IPS DF 6.9 (cell line): ENCODE measurements at regions not wholly inside any gene's neighbourhood (a gene's known extent, or its start where the extent isn't known, plus 50 kb on each side); places are given as distances from the start of the nearest gene placed in this dataset.
"Not testable (repeated sequence)": the region's sequence is repeated elsewhere in the genome, so short reads cannot be mapped to it uniquely, and the experiment has no call there.

Experiments used
- DNase-seq: peaks from one replicate; pipeline ENCODE4 v3.0.0-alpha.2; 2013; ENCODE audit warnings: low read depth, low spot score
- H3K27ac ChIP-seq: one replicate; pipeline ENCODE4 v1.5.1; 2013; ENCODE audit warnings: low read length, control low read depth
- H3K27me3 ChIP-seq: 2 replicates; pipeline ENCODE4 v1.6.1; 2013; ENCODE audit warnings: mild to moderate bottlenecking, low read length; ENCODE audit not compliant: control insufficient read depth, insufficient read depth
- H3K36me3 ChIP-seq: 2 replicates; pipeline ENCODE4 v1.6.1; 2013; ENCODE audit warnings: low read length; ENCODE audit not compliant: control insufficient read depth, insufficient read depth
- H3K4me1 ChIP-seq: 2 replicates; pipeline ENCODE4 v1.6.1; 2013; ENCODE audit warnings: low read length; ENCODE audit not compliant: control insufficient read depth, insufficient read depth
- H3K4me3 ChIP-seq: 2 replicates; pipeline ENCODE4 v1.5.1; 2013; ENCODE audit warnings: mild to moderate bottlenecking, low read length
- H3K9me3 ChIP-seq: 2 replicates; pipeline ENCODE4 v1.6.1; 2013; ENCODE audit warnings: low read length, inconsistent platforms; ENCODE audit not compliant: control insufficient read depth, insufficient read depth
- WGBS: extraction: QIAGEN DNeasy Blood & Tissue Kit; methylation state at CpG from one replicate; pipeline ENCODE4 v1.1.7; 2013; ENCODE audit warnings: mixed read lengths, missing lambda C conversion rate; ENCODE audit not compliant: insufficient read length, insufficient coverage; 5-methylcytosine and 5-hydroxymethylcytosine counted together

GRCh38 chr2:147438882-147439281 is 405.9 kb upstream of the ACVR2A start:
- H3K4me3 ChIP-seq = no peak overlapping the region
- no peak for DNase-seq
- no CpG with 5 or more reads among the region's 8 CpGs for WGBS
- H3K27me3 ChIP-seq = no peaks in the 10 kb centered on the region
- H3K9me3 ChIP-seq = no peaks in the 10 kb centered on the region; the same call in 1 of the 2 replicates
- no peaks in the 10 kb centered on the region for H3K4me1 ChIP-seq
- H3K27ac ChIP-seq = no peak overlapping the region
- no peaks in the 10 kb centered on the region for H3K36me3 ChIP-seq

- H3K27ac ChIP-seq = no peak overlapping the region
- H3K36me3 ChIP-seq = no peaks in the 10 kb centered on the region
- H3K9me3 ChIP-seq = no peaks in the 10 kb centered on the region; the same call in 1 of the 2 replicates
- WGBS = no CpG with 5 or more reads among the region's 2 CpGs
- H3K4me1 ChIP-seq = no peaks in the 10 kb centered on the region
- H3K4me3 ChIP-seq = no peak overlapping the region
- no peaks in the 10 kb centered on the region for H3K27me3 ChIP-seq
- DNase-seq = no peak
Observed at GRCh38 chr2:147433822-147434221, 411.0 kb upstream of the ACVR2A start.

- Histone ChIP-seq H3K27me3 (no peaks in the 10 kb centered on the region), H3K4me1 (no peaks in the 10 kb centered on the region), H3K9me3 (no peaks in the 10 kb centered on the region; the same call in 1 of the 2 replicates), H3K27ac (no peak overlapping the region), H3K4me3 (no peak overlapping the region), H3K36me3 (no peaks in the 10 kb centered on the region)
- DNase-seq = no peak
- no CpG with 5 or more reads among the region's 3 CpGs for WGBS
Observed at GRCh38 chr2:147430408-147430807, 414.4 kb upstream of the ACVR2A start.

GRCh38 chr2:147428120-147428747 is 416.6 kb upstream of the ACVR2A start:
- H3K36me3 ChIP-seq = no peaks in the 10 kb centered on the region
- no peak overlapping the region for H3K4me3 ChIP-seq
- no peak for DNase-seq
- WGBS = no CpG with 5 or more reads among the region's 2 CpGs
- H3K27ac ChIP-seq = no peak overlapping the region
- no peaks in the 10 kb centered on the region for H3K9me3 ChIP-seq
- no peaks in the 10 kb centered on the region for H3K27me3 ChIP-seq
- no peaks in the 10 kb centered on the region for H3K4me1 ChIP-seq

GRCh38 chr2:147425437-147426029 is 419.3 kb upstream of the ACVR2A start:
- DNase-seq = no peak
- Histone ChIP-seq H3K9me3 (no peaks in the 10 kb centered on the region), H3K27me3 (no peaks in the 10 kb centered on the region), H3K4me1 (no peaks in the 10 kb centered on the region), H3K4me3 (no peak overlapping the region), H3K27ac (no peak overlapping the region), H3K36me3 (no peaks in the 10 kb centered on the region)
- no CpG with 5 or more reads among the region's 3 CpGs for WGBS

GRCh38 chr2:147424766-147425165 is 420.1 kb upstream of the ACVR2A start:
- H3K9me3 ChIP-seq = no peaks in the 10 kb centered on the region
- H3K27me3 ChIP-seq = no peaks in the 10 kb centered on the region
- H3K36me3 ChIP-seq = no peaks in the 10 kb centered on the region
- no peak for DNase-seq
- WGBS = no CpG with 5 or more reads among the region's 1 CpG
- H3K4me3 ChIP-seq = no peak overlapping the region
- H3K27ac ChIP-seq = no peak overlapping the region
- H3K4me1 ChIP-seq = no peaks in the 10 kb centered on the region

DNA sequence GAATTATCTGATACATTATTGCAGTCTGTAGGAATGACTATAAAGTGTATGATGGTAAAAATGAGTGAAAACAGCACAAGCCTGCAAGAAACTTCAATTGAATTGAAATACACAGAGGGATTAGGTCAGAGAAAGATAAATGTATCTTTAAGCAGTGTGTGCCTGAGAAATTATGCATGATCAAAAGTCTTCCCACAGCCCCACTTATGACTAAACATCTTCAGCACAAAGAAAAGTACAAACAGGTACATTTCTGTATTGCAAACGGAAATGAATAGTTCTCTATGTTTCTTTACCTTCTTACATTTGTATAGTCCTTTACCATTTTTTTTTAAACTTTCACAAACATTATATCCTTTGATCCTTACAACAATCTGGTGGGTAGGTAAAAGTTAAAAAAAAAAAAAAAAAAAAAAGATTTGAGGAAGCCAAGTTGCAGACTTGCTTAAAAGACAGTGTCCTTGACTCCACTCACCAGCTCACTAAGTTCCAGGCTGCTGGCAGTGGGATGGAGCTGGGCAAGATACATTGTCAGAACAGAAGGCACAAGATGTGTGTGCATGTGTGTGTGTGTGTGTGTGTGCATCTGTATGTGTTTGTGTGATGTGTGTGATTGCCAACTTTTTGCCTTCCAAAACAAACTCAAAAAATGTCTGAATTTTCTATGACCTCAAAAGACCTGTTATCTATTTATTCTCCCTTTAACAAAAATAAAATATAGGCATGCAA is 423.7 kb upstream of the ACVR2A start:
- Histone ChIP-seq H3K9me3 (no peaks in the 10 kb centered on the region), H3K4me1 (no peaks in the 10 kb centered on the region), H3K27me3 (no peaks in the 10 kb centered on the region), H3K36me3 (no peaks in the 10 kb centered on the region), H3K27ac (no peak overlapping the region), H3K4me3 (no peak overlapping the region)
- DNase-seq = no peak
- no CpG with 5 or more reads among the region's 1 CpG for WGBS

DNA sequence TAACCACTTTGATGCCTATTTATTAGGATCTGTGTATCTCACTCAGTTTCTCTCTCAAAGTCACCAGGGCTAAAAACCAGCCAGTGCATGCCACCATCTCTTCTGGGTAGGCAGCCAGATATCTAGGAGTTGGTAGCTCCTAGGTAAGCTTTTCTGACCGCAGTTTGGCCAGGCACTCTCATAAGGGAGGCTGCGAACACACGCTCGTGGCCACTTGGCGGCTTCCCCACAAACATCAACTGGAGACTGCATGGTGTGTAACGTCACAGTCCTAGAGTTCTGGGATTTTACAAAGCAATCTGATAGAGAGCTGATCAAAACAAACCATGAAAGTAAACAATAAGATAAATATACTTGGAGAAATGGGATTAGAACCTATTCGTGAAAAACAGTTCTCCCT is 424.3 kb upstream of the ACVR2A start:
- H3K9me3 ChIP-seq = no peaks in the 10 kb centered on the region
- H3K27ac ChIP-seq = no peak overlapping the region
- WGBS = no CpG with 5 or more reads among the region's 7 CpGs

DNA sequence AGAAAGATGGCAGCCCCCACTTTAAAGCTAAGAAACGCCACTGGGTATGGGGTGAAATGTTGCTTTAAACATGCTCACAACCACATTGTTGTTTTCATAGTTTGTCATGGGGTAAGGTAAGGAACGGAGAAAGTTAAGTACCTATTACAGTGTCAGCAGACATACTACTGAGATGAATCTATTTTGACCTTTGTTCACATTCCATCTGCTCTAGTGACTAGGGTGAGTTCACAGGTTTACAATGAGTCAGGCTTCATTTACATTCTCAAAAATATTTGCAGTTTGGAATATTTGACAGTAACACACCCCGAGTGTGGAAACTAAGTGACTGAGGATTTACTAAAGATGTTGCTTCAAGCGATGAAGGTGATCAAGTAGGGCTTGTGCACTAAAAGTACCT is 428.7 kb upstream of the ACVR2A start:
- H3K27me3 ChIP-seq = no peaks in the 10 kb centered on the region
- no peaks in the 10 kb centered on the region for H3K9me3 ChIP-seq
- no peak overlapping the region for H3K27ac ChIP-seq
- H3K4me1 ChIP-seq = no peaks in the 10 kb centered on the region
- no peak overlapping the region for H3K4me3 ChIP-seq
- no peak for DNase-seq
- no CpG with 5 or more reads among the region's 4 CpGs for WGBS
- no peaks in the 10 kb centered on the region for H3K36me3 ChIP-seq

More for the DNA sequence above, 424.3 kb upstream of the ACVR2A start:
- DNase-seq = peak; percentile 2
- Histone ChIP-seq H3K4me3 (no peak overlapping the region), H3K4me1 (no peaks in the 10 kb centered on the region), H3K27me3 (no peaks in the 10 kb centered on the region), H3K36me3 (no peaks in the 10 kb centered on the region)

- WGBS = no CpG with 5 or more reads among the region's 1 CpG
Observed at GRCh38 chr2:147414656-147415055, 430.2 kb upstream of the ACVR2A start.

More at GRCh38 chr2:147414656-147415055, 430.2 kb upstream of the ACVR2A start:
- not testable (repeated sequence) for H3K9me3 ChIP-seq, H3K27ac ChIP-seq, H3K4me1 ChIP-seq, H3K4me3 ChIP-seq, H3K27me3 ChIP-seq, H3K36me3 ChIP-seq, DNase-seq
